Cardiac fibroblast (primary cell): ENCODE measurements at regions not wholly inside any gene's neighbourhood (a gene's known extent, or its start where the extent isn't known, plus 50 kb on each side); places are given as distances from the start of the nearest gene placed in this dataset.
A peak's percentile ranks its signal among the peaks of the same experiment; 100 is the strongest.

ENCODE experiments used
- DNase-seq, 2 donors: peaks; one replicate each; pipeline versions ENCODE4 v3.0.0 to v3.0.0-alpha.2; 2010; ENCODE audit warnings: low read depth in 2 of 2
- H3K4me3 ChIP-seq, 2 donors: replicated peaks in 1 of 2; 1 replicate in 1 of 2; 2 replicates in 1 of 2; pipeline ENCODE4 v1.5.1; 2011; ENCODE audit warnings: low read depth in 2 of 2, low read length in 2 of 2, mild to moderate bottlenecking in 2 of 2, moderate library complexity in 1 of 2
- TF ChIP-seq, protein P1 (sequence below): IDR thresholded peaks from one replicate; pipeline ENCODE4 v1.5.1; 2011; ENCODE audit warnings: low read depth, mild to moderate bottlenecking, low read length, inconsistent platforms

DNA sequence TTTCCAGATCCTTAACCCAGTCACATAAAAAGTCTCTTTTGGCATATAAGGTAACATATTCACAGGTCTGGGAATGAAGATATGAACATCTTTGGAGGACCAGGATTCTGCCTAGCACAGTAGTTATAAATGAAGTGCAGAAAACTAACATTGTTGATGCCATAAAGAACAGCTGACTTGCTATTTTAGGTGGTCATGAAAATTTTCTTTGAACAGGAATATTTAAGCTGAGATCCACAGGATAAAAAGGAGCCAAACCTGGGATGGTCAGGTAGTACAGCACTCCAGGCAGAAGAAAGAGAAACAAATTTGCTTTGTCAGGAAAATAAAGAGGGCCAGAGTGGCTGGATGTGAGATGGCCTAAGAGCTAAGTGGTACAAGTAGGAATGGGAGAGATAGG, 80.0 kb downstream of the CENPW start:
- no peak overlapping the region for H3K4me3 ChIP-seq
- TF ChIP-seq, protein P1, sequence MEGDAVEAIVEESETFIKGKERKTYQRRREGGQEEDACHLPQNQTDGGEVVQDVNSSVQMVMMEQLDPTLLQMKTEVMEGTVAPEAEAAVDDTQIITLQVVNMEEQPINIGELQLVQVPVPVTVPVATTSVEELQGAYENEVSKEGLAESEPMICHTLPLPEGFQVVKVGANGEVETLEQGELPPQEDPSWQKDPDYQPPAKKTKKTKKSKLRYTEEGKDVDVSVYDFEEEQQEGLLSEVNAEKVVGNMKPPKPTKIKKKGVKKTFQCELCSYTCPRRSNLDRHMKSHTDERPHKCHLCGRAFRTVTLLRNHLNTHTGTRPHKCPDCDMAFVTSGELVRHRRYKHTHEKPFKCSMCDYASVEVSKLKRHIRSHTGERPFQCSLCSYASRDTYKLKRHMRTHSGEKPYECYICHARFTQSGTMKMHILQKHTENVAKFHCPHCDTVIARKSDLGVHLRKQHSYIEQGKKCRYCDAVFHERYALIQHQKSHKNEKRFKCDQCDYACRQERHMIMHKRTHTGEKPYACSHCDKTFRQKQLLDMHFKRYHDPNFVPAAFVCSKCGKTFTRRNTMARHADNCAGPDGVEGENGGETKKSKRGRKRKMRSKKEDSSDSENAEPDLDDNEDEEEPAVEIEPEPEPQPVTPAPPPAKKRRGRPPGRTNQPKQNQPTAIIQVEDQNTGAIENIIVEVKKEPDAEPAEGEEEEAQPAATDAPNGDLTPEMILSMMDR: no peak
- no peak for DNase-seq

DNA sequence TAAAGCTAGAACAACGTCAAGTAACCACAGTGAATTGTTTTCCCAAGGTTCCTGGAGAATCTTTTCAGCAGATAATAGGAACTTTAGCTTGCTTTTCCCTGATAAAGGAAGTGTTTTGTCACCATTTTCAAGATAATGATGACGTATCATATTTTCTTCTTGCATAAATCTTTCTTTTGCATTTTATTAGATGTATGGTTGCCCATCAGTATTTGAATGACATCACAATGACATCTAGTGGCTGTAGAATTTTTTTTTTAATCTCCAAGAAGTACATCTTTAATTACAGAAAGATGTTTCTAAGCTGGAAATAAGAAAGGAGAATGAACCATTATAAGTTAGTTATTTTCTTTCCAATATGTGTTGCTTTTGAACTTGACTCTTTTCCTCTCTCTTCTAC, 83.0 kb downstream of the CENPW start:
- DNase-seq: peak in 1 of 2 donors; percentile 3
- no peak overlapping the region for H3K4me3 ChIP-seq
- TF ChIP-seq, protein P1: no peak

DNA sequence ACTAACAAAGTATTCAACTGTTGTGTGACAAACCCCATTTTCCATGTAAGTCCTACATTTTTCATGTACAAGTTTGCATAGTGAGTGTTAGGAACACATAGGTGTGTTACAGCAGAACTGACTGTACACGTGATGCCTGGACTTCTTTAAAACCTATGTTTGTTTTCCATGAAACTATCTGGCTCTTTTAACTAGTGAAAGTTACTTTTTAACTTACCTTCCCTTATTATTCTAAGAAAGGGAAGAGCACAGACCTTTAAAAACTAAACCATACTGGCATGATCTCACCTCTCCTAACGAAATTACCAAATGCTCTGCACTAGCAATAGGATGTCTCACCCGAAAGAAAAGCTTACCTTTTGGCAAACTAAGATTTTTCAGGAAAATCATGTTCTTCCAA, 87.8 kb downstream of the CENPW start:
- H3K4me3 ChIP-seq: no peak overlapping the region
- TF ChIP-seq, protein P1: no peak
- DNase-seq: no peak

DNA sequence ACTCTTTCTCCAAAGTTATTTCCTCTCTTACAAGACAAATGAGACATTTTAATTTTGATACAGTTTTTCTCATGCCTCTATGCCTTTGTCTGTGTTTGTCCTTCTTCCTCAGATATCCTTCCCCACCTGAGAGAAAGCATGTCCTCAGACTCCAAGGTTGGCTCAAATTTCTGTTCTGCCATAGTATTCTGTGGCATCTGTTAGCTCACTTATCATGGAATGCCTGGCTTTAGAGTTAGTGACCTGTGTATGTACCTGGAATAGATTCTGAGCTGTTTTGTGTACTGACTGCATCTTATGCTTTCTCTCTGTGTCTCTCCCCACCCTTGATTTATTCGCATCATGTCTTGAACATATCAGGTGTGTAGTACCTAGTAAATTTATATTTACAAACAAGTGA, 90.0 kb downstream of the CENPW start:
- TF ChIP-seq, protein P1: no peak
- no peak overlapping the region for H3K4me3 ChIP-seq
- no peak for DNase-seq

DNA sequence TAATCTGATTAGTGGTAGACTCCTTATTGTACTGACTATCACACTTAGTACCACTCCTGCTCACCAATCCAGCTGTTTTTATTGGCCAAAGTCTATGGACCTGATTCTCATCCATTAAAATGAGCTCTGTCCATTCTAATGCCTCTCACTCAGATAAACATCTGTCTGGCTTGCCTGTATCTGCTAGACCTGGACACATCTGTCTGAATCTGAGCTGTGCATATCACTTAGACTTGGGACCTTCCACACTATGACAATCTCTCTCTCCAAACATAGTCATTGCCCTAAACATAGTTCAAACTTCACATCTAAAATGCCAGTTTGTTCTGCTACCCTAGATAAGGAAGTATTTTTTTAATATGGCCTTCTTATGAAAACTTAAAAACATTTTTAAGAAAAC, 92.6 kb downstream of the CENPW start:
- no peak overlapping the region for H3K4me3 ChIP-seq
- no peak for DNase-seq
- TF ChIP-seq, protein P1: no peak

DNA sequence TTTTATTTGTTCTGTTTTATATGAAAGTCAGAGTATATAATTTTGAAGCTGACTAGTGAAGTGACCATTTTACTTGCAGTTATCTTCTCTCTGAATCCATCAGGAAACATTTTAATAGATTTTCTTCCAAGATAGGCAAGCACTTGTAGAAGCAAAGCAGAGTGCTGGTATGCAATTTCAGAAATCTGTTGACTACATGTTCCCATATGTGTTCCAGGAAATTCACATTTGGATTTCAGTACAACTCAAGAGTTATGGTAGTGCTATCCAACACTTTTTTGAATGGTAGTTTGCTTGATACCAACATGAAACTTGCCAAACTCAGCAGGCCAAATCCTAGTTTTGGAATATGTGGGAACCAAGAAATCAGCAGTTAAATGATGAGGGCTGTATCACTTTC, 94.0 kb downstream of the CENPW start:
- no peak overlapping the region for H3K4me3 ChIP-seq
- DNase-seq: no peak
- TF ChIP-seq, protein P1: no peak

DNA sequence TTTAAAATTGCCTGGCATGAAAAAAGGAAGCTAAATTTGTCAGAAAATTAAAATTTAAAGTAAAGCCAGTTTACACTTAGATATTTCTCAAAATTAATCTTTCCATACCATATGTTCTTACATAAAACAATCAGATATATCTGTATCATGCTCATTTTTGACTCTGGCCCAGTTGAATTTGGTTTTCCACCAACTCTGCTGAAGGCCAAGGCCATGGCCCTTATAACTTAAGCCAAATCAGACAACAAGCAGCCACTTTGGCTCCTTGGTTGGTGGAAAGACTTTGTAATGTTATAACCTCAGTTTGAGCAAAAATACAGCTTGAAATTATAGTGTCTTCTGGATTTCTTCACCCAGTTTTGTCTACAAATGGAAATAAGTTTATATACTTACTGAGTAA, 97.3 kb downstream of the CENPW start:
- TF ChIP-seq, protein P1: no peak
- no peak for DNase-seq
- H3K4me3 ChIP-seq: no peak overlapping the region
